ENCODE measurements at regions not wholly inside any gene's neighbourhood (a gene's known extent, or its start where the extent isn't known, plus 50 kb on each side); places are given as distances from the start of the nearest gene placed in this dataset.

DNA sequence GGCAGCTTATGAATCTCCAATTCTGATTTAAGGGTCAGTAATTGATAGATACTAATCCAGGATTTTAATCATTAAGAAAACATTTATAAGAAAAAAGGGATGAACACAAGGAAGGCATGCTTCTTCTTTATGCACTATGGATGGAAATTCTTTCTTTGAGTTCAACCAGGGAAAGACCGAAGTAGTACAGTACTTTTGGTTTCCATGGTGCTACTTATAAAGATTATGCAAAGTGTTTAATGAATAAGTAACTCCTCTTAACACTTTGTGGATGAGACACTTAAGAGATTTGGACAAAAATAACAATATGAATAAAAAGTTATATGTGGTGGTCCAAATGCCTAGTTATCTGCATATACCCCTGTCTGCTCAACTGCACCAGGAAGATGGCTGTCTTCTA lies 666.5 kb upstream of the FANCL start (continued):
- TF ChIP-seq TAF7 (optimal IDR thresholded peaks at IDR 0.05; ENCODE audit: borderline replicate concordance, low read depth, low read length) (no peak), SP1 (IDR thresholded peaks at IDR 0.05; ENCODE audit: low read depth, low read length) (no peak)
